HFF-Myc (cell line): ENCODE measurements at regions not wholly inside any gene's neighbourhood (a gene's known extent, or its start where the extent isn't known, plus 50 kb on each side); places are given as distances from the start of the nearest gene placed in this dataset.
"Not testable (repeated sequence)": the region's sequence is repeated elsewhere in the genome, so short reads cannot be mapped to it uniquely, and the experiment has no call there.

Source experiments
- DNase-seq: peaks from one replicate; pipeline ENCODE4 v3.0.0-alpha.2; 2011; ENCODE audit warnings: low read depth; ENCODE audit errors: extremely low read depth
- H3K4me3 ChIP-seq: replicated peaks from 2 replicates; pipeline ENCODE4 v1.5.1; 2011; ENCODE audit warnings: low read depth, mild to moderate bottlenecking, control low read depth, low read length
- TF ChIP-seq, protein P1 (sequence below): IDR thresholded peaks from 2 replicates; pipeline ENCODE4 v1.5.1; 2012; ENCODE audit warnings: mild to moderate bottlenecking, low read depth, low read length, control low read depth; ENCODE audit errors: missing control alignments

GRCh38 chr3:22861426-22861825, 341.7 kb upstream of the UBE2E2 start:
- H3K4me3 ChIP-seq: no peak overlapping the region
- TF ChIP-seq, protein P1, sequence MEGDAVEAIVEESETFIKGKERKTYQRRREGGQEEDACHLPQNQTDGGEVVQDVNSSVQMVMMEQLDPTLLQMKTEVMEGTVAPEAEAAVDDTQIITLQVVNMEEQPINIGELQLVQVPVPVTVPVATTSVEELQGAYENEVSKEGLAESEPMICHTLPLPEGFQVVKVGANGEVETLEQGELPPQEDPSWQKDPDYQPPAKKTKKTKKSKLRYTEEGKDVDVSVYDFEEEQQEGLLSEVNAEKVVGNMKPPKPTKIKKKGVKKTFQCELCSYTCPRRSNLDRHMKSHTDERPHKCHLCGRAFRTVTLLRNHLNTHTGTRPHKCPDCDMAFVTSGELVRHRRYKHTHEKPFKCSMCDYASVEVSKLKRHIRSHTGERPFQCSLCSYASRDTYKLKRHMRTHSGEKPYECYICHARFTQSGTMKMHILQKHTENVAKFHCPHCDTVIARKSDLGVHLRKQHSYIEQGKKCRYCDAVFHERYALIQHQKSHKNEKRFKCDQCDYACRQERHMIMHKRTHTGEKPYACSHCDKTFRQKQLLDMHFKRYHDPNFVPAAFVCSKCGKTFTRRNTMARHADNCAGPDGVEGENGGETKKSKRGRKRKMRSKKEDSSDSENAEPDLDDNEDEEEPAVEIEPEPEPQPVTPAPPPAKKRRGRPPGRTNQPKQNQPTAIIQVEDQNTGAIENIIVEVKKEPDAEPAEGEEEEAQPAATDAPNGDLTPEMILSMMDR: no peak
- no peak for DNase-seq

GRCh38 chr3:22862111-22862510, 341.0 kb upstream of the UBE2E2 start:
- TF ChIP-seq, protein P1: no peak
- no peak for DNase-seq
- H3K4me3 ChIP-seq: no peak overlapping the region

- not testable (repeated sequence) for DNase-seq, H3K4me3 ChIP-seq
These were observed 320.3 kb upstream of the UBE2E2 start for GRCh38 chr3:22882834-22883233.

DNA sequence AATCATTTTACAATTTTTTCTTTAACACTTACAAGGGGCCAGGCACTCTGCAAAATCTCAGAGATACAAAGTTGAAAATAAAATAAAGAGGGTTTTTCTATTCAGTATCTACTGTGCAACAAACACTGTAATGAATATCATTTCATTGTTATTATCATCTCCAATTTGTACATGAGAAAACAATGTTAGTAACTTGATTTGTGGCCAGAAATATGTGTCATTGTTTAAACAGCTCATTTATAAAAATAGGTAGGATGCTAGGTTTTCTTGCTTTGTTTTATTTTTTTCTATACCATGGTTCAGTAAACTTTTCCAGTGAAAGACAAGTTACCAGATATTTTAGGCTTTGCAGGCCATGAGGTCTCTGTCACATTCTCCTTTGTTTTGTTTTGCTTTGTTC, 318.1 kb upstream of the UBE2E2 start:
- no peak overlapping the region for H3K4me3 ChIP-seq
- TF ChIP-seq, protein P1: no peak
- no peak for DNase-seq

DNA sequence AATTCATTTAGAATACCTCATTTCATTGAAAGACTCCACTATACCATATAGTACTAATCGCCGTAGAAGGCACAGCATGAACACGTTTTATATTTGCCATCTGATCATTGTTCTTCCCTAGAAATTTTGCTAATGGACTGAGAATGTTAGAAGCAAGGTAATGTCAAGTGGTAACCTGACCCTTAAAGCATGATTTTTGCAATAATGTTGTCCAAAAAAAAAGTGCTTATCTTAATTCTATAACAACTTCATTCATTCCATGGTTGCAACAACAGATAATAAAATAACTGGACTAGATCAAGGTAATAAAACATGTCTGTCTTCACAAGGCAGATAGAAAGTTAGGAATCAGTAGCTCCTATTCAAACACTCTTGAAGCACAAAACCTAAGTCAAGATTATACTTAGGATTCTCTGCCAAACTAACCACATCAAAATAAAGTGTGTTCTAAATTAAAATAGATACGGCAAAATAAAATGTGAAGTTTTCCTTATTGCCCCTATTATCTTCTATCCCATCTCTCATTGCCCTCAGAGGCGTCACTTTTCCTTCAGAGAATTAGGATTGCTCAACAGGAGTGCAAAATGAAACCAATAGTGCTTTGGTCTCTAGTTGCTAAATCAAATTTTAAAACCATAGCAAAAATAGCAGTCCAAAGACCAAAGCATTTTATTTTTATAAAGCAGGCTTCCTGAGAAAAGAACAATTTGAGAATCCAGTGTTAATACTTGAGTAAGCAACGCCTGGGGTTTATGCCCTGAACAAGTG, 317.4 kb upstream of the UBE2E2 start:
- TF ChIP-seq, protein P1: no peak
- DNase-seq: no peak
- no peak overlapping the region for H3K4me3 ChIP-seq

DNA sequence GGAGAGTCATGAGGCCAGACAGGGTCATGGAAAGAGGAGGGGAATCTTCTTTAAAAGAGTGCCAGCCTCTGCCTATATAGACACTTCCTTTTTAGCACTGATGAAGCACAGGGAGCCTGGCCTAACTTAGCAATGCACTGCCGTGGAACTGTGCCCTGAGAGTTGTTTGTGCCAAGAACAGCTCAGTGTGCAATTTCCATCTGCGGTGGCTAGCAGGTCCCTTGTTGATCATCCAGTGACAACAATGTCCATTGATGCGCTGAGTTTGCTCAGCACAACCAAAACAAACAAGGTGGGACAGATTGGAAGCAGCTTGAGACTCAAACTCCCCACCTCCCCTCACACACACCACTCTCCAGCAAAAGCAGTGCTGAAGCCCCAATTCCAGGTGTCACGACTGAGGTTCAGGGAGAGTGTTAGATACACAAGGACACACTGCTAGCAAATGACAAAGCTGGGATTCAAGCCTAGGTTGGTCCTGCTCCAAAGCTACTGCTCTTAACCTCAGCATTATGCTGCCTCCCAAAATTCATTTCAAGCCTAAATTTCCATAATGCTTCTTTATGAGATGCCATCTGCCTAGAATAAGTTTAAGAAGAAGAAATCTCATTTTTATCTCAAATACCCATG, 316.6 kb upstream of the UBE2E2 start:
- DNase-seq: no peak
- TF ChIP-seq, protein P1: no peak
- no peak overlapping the region for H3K4me3 ChIP-seq

DNA sequence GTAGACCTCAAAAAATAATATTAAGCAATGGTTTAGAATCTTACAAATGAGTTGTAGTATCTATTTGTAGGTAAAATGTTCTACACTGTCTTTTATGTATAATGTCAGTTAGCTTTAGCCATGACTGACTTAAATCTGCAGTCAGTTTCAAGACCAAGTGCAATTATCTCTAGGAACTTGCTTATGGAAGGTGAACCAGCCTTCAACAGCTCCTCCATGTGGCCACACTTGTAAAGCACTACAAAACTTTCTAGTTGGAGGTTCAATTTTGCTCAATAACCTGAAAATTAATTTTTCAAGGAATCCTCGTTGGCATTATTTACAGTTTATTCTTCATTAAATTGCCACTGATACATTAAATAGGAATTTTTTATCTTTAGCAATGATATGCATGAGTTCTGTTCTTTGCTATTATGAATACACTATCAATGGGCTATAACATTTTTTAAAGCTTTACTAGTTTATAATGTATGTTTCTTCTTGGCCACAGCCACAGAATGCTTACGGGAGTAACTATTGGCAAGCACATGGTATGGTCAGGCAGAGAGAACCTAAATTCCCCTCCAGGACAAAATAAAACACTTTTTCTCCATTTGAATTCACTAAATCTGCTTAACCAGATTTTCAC, 315.3 kb upstream of the UBE2E2 start:
- DNase-seq: no peak
- TF ChIP-seq, protein P1: peak; percentile 56

More for the DNA sequence above, 315.3 kb upstream of the UBE2E2 start:
- no peak overlapping the region for H3K4me3 ChIP-seq
